ENCODE measurements at regions not wholly inside any gene's neighbourhood (a gene's known extent, or its start where the extent isn't known, plus 50 kb on each side); places are given as distances from the start of the nearest gene placed in this dataset.

GRCh38 chr2:42853549-42854206, 61.3 kb upstream of the HAAO start:
- no peak for DNase-seq (ENCODE audit: low spot score)

- DNase-seq (ENCODE audit: low spot score), result no peak
Measured at GRCh38 chr2:42852798-42853197, 60.4 kb upstream of the HAAO start.

GRCh38 chr2:42851740-42852250, 59.4 kb upstream of the HAAO start:
- DNase-seq (ENCODE audit: low spot score), result no peak

- DNase-seq (ENCODE audit: low spot score), result no peak
Measured at GRCh38 chr2:42851186-42851585, 58.8 kb upstream of the HAAO start.

GRCh38 chr2:42850016-42850805, 57.8 kb upstream of the HAAO start:
- DNase-seq (ENCODE audit: low spot score), result no peak

- DNase-seq (ENCODE audit: low spot score), result no peak
Measured at GRCh38 chr2:42849311-42849710, 56.9 kb upstream of the HAAO start.

GRCh38 chr2:42848726-42849290, 56.4 kb upstream of the HAAO start:
- no peak for DNase-seq (ENCODE audit: low spot score)

GRCh38 chr2:42848265-42848664, 55.9 kb upstream of the HAAO start:
- no peak for DNase-seq (ENCODE audit: low spot score)

- no peak for DNase-seq (ENCODE audit: low spot score)
Measured at GRCh38 chr2:42847596-42848151, 55.3 kb upstream of the HAAO start.

- DNase-seq (ENCODE audit: low spot score), result no peak
Measured at GRCh38 chr2:42846932-42847595, 54.7 kb upstream of the HAAO start.

- DNase-seq (ENCODE audit: low spot score), result no peak
Measured at GRCh38 chr2:42846026-42846425, 53.6 kb upstream of the HAAO start.

GRCh38 chr2:42844901-42845821, 52.8 kb upstream of the HAAO start:
- no peak for DNase-seq (ENCODE audit: low spot score)

GRCh38 chr2:42844366-42844765, 52.0 kb upstream of the HAAO start:
- DNase-seq (ENCODE audit: low spot score), result no peak

- no peak for DNase-seq (ENCODE audit: low spot score)
Measured at GRCh38 chr2:42843611-42844010, 51.2 kb upstream of the HAAO start.

- DNase-seq (ENCODE audit: low spot score), result no peak
Measured at GRCh38 chr2:42843131-42843530, 50.7 kb upstream of the HAAO start.

- DNase-seq (ENCODE audit: low spot score), result no peak
Measured at GRCh38 chr2:42842466-42842865, 50.1 kb upstream of the HAAO start.
